A549 (cell line): ENCODE measurements at regions not wholly inside any gene's neighbourhood (a gene's known extent, or its start where the extent isn't known, plus 50 kb on each side); places are given as distances from the start of the nearest gene placed in this dataset.
A peak's percentile ranks its signal among the peaks of the same experiment; 100 is the strongest.

Experiments used
- ATAC-seq, 2 experiments: fragments of 200-7000 bp in 1 of 2; fragments of >200 bp in 1 of 2; cut with Nextera tagmentation in 1 of 2; cut with Tn5 transposase in 1 of 2; 3 replicates each; pipeline versions ENCODE4 v1.8.0 to v1.9.1; 2018 to 2020; ENCODE audit warnings: mild to moderate bottlenecking in 1 of 2, moderate library complexity in 1 of 2
- CTCF ChIA-PET: fragments of 300-600 bp; sonication (Branson Sonifier 250); formaldehyde crosslinking; extraction: SDS; loops from one replicate; lab custom pipeline; 2021; ENCODE audit warnings: antibody characterized with exemption, inconsistent platforms; lab: Yijun Ruan, JAX
- POLR2A ChIA-PET: fragments of 350-600 bp; formaldehyde crosslinking; extraction: SDS; loops from one replicate; lab custom pipeline; 2021; ENCODE audit warnings: antibody characterized with exemption, inconsistent platforms; lab: Yijun Ruan, JAX
- DNase-seq, 2 experiments: peaks; one replicate each; pipeline versions ENCODE4 v3.0.0 to v3.0.0-alpha.2; 2011 to 2016; ENCODE audit warnings: low read depth in 1 of 2, low spot score in 1 of 2
- FAIRE-seq: peaks from 2 replicates; lab custom pipeline; 2011; peaks lifted over from hg19 to GRCh38; lab: Jason Lieb, UNC
- H3K27ac ChIP-seq, 2 experiments: fragments of >200 bp; sonication (Bioruptor Twin); formaldehyde crosslinking; 3 replicates each; pipeline ENCODE4 v1.5.1; 2016 to 2017
- H3K4me1 ChIP-seq: fragments of >200 bp; sonication (Bioruptor Twin); formaldehyde crosslinking; 3 replicates; pipeline ENCODE4 v1.6.1; 2016
- H3K4me2 ChIP-seq: fragments of >200 bp; sonication (Bioruptor Twin); formaldehyde crosslinking; 3 replicates; pipeline ENCODE4 v1.6.1; 2016
- H3K4me3 ChIP-seq: fragments of >200 bp; sonication (Bioruptor Twin); formaldehyde crosslinking; 3 replicates; pipeline ENCODE4 v1.5.1; 2016
- H3K9me3 ChIP-seq: fragments of >200 bp; sonication (Bioruptor Twin); formaldehyde crosslinking; 3 replicates; pipeline ENCODE4 v1.6.1; 2016
- BCL3 ChIP-seq: fragments of >200 bp; sonication (Bioruptor Twin); formaldehyde crosslinking; IDR thresholded peaks from 3 replicates; pipeline ENCODE4 v1.6.1; 2016
- CBX2 ChIP-seq: fragments of 200-600 bp; sonication (generic); IDR thresholded peaks from 2 replicates; pipeline ENCODE4 v1.6.1; 2016; ENCODE audit warnings: low read depth, mild to moderate bottlenecking, borderline replicate concordance
- CHD2 ChIP-seq: fragments of 150-350 bp; IDR thresholded peaks from 2 replicates; pipeline ENCODE4 v1.6.1; 2014; ENCODE audit warnings: low read length; ENCODE audit not compliant: partially characterized antibody
- CHD4 ChIP-seq: fragments of 200-600 bp; sonication (generic); IDR thresholded peaks from 2 replicates; pipeline ENCODE4 v1.6.1; 2016; ENCODE audit warnings: antibody characterized with exemption, mild to moderate bottlenecking, borderline replicate concordance
- CTCF ChIP-seq: fragments of >200 bp; sonication (Bioruptor Twin); formaldehyde crosslinking; IDR thresholded peaks from 3 replicates; pipeline ENCODE4 v1.5.1; 2016
- E2F6 ChIP-seq: IDR thresholded peaks from 2 replicates; pipeline ENCODE4 v1.6.1; 2012; ENCODE audit warnings: low read depth, borderline replicate concordance
- EP300 ChIP-seq, 2 experiments: fragments of >200 bp; sonication (Bioruptor Twin); formaldehyde crosslinking; IDR thresholded peaks; 2 replicates in 1 of 2; 3 replicates in 1 of 2; pipeline ENCODE4 v1.6.1; 2016 to 2017
- HES2 ChIP-seq: fragments of >200 bp; sonication (Bioruptor Twin); formaldehyde crosslinking; IDR thresholded peaks from 2 replicates; pipeline ENCODE4 v1.6.1; 2016
- HOXA7 ChIP-seq: fragments of 250-450 bp; sonication (Bioruptor Pico); IDR thresholded peaks from 2 replicates; pipeline ENCODE4 v1.5.0; 2020; ENCODE audit warnings: mild to moderate bottlenecking, moderate library complexity
- JUNB ChIP-seq: fragments of >200 bp; sonication (Bioruptor Twin); formaldehyde crosslinking; IDR thresholded peaks from 2 replicates; pipeline ENCODE4 v1.6.1; 2016
- KDM1A ChIP-seq: fragments of 200-600 bp; sonication (generic); IDR thresholded peaks from 2 replicates; pipeline ENCODE4 v1.6.1; 2016; ENCODE audit warnings: low read depth, mild to moderate bottlenecking
- MAFK ChIP-seq: fragments of 450-650 bp; IDR thresholded peaks from 2 replicates; pipeline ENCODE4 v1.6.1; 2014; ENCODE audit not compliant: partially characterized antibody
- MAZ ChIP-seq: fragments of 150-350 bp; IDR thresholded peaks from 2 replicates; pipeline ENCODE4 v1.6.1; 2014; ENCODE audit warnings: antibody characterized with exemption, low read depth, low read length, borderline replicate concordance
- NPAS2 ChIP-seq: fragments of 250-450 bp; sonication (Bioruptor Pico); IDR thresholded peaks from 2 replicates; pipeline ENCODE4 v1.8.0; 2022; ENCODE audit warnings: mild to moderate bottlenecking, moderate library complexity, borderline replicate concordance
- NR3C1 ChIP-seq: fragments of >200 bp; sonication (Bioruptor Twin); formaldehyde crosslinking; IDR thresholded peaks from 3 replicates; pipeline ENCODE4 v1.6.1; 2017
- POLR2A ChIP-seq: IDR thresholded peaks from 2 replicates; pipeline ENCODE4 v1.6.1; 2012; ENCODE audit warnings: mild to moderate bottlenecking, low read length
- RAD21 ChIP-seq, 2 experiments: fragments of >200 bp in 1 of 2; sonication (Bioruptor Twin) in 1 of 2; formaldehyde crosslinking in 1 of 2; IDR thresholded peaks in 1 of 2; conservative IDR thresholded peaks in 1 of 2; 2 replicates in 1 of 2; 3 replicates in 1 of 2; pipeline ENCODE4 v1.6.1; 2012 to 2018; ENCODE audit warnings: inconsistent platforms in 1 of 2
- RARB ChIP-seq: fragments of 250-450 bp; sonication (Bioruptor Pico); IDR thresholded peaks from 2 replicates; pipeline ENCODE4 v1.8.0; 2021; ENCODE audit warnings: mild to moderate bottlenecking, moderate library complexity
- RCOR1 ChIP-seq: fragments of 150-350 bp; IDR thresholded peaks from 2 replicates; pipeline ENCODE4 v1.6.1; 2014; ENCODE audit warnings: antibody characterized with exemption, low read length, low read depth
- SREBF2 ChIP-seq: fragments of 450-650 bp; IDR thresholded peaks from 2 replicates; pipeline ENCODE4 v1.6.1; 2014; ENCODE audit warnings: mild to moderate bottlenecking, moderate library complexity
- ZC3H11A ChIP-seq: fragments of 450-650 bp; IDR thresholded peaks from 2 replicates; pipeline ENCODE4 v1.6.1; 2014; ENCODE audit warnings: antibody characterized with exemption, mild to moderate bottlenecking
- ZFP36 ChIP-seq: fragments of 450-650 bp; IDR thresholded peaks from 2 replicates; pipeline ENCODE4 v1.6.1; 2014; ENCODE audit warnings: borderline replicate concordance; ENCODE audit not compliant: partially characterized antibody
- ZNF302 ChIP-seq: fragments of 250-450 bp; sonication (Bioruptor Pico); IDR thresholded peaks from 2 replicates; pipeline ENCODE4 v1.9.0; 2021; ENCODE audit warnings: inconsistent platforms, mild to moderate bottlenecking, moderate library complexity
- WGBS: methylation state at CpG from one replicate; pipeline ENCODE4 v1.1.6; 2017; ENCODE audit errors: missing lambda C conversion rate; 5-methylcytosine and 5-hydroxymethylcytosine counted together

- POLR2A ChIA-PET, result no interaction called here
- Histone ChIP-seq H3K4me2 (no peak overlapping the region), H3K27ac (no peak overlapping the region), H3K4me1 (no peaks in the 10 kb centered on the region), H3K4me3 (no peak overlapping the region), H3K9me3 (no peaks in the 10 kb centered on the region)
- CTCF ChIA-PET, result interaction anchor here (1.2 to 2.6 kb wide), 3 partner anchors 9 to 53 kb away, joined by 3 to 11 read pairs (median 6); no protein-coding TSS in a partner anchor
- DNase-seq, result no peak
- no peak for TF ChIP-seq RARB (CRISPR knock-in tag)
- no peak for TF ChIP-seq CHD2
- TF ChIP-seq POLR2A, result no peak
- TF ChIP-seq MAFK, result no peak
- TF ChIP-seq BCL3, result no peak
- TF ChIP-seq E2F6, result no peak
- no peak for TF ChIP-seq SREBF2
- TF ChIP-seq EP300 (IDR thresholded peaks at IDR 0.05), result no peak
- no peak for TF ChIP-seq ZFP36
- TF ChIP-seq RCOR1, result no peak
- TF ChIP-seq KDM1A, result no peak
- no peak for TF ChIP-seq ZNF302 (CRISPR knock-in tag)
- no peak for TF ChIP-seq HES2
- no peak for TF ChIP-seq NPAS2 (CRISPR knock-in tag)
- no peak for TF ChIP-seq ZC3H11A
- 88% methylated on average over 9 of the region's 10 CpGs for WGBS
- ATAC-seq, result no peak
- no peak for FAIRE-seq
Observed at GRCh38 chr16:27692576-27692975, 142.6 kb downstream of the KATNIP start.

- Histone ChIP-seq H3K4me3 (no peak overlapping the region), H3K27ac (no peak overlapping the region), H3K4me1 (no peaks in the 10 kb centered on the region), H3K9me3 (no peaks in the 10 kb centered on the region), H3K4me2 (no peak overlapping the region)
- ChIA-PET CTCF (no interaction called here), POLR2A (no interaction called here)
- TF ChIP-seq MAZ, result no peak
- no peak for TF ChIP-seq NR3C1
- FAIRE-seq (no peak), DNase-seq (no peak), ATAC-seq (no peak)
- 86% methylated on average over 7 of the region's 7 CpGs for WGBS
Observed at GRCh38 chr16:27695161-27695560, 145.2 kb downstream of the KATNIP start.

GRCh38 chr16:27698266-27698665 lies 148.3 kb downstream of the KATNIP start:
- ATAC-seq, result peak in 1 of 2 experiments; percentile 75; a peak in 3 of 6 replicates

More at GRCh38 chr16:27698266-27698665, 148.3 kb downstream of the KATNIP start:
- Histone ChIP-seq H3K4me3 (no peak overlapping the region), H3K27ac (no peak overlapping the region), H3K4me2 (no peak overlapping the region), H3K9me3 (no peaks in the 10 kb centered on the region), H3K4me1 (no peaks in the 10 kb centered on the region)
- TF ChIP-seq RARB (CRISPR knock-in tag) (no peak), JUNB (no peak), CTCF (peak; percentile 22; the same call in 1 of the 3 replicates), CHD4 (no peak), RAD21 (conservative IDR thresholded peaks at IDR 0.05 in 1 of 2, IDR thresholded peaks at IDR 0.05 in 1 of 2) (0 out of 5 replicates have a peak, but pooled peaks of 1 of the 2 experiments have one; percentile 18), BCL3 (no peak), CBX2 (no peak), HOXA7 (CRISPR knock-in tag) (no peak), E2F6 (no peak)
- ChIA-PET CTCF (interaction anchor here (0.6 to 1.3 kb wide), 6 partner anchors 8 to 593 kb away, joined by 3 to 4 read pairs (median 4); no protein-coding TSS in a partner anchor), POLR2A (no interaction called here)
- WGBS, result 76% methylated on average over 13 of the region's 14 CpGs
- DNase-seq (no peak), FAIRE-seq (no peak)
